ENCODE measurements at regions not wholly inside any gene's neighbourhood (a gene's known extent, or its start where the extent isn't known, plus 50 kb on each side); places are given as distances from the start of the nearest gene placed in this dataset.
A peak's percentile ranks its signal among the peaks of the same experiment; 100 is the strongest.

- Histone ChIP-seq H3K27me3 (replicated peaks; ENCODE audit: insufficient read depth) (no peaks in the 10 kb centered on the region), H3K27ac (no peak overlapping the region), H3K9me3 (no peaks in the 10 kb centered on the region), H3K36me3 (no peaks in the 10 kb centered on the region), H3K4me3 (no peak overlapping the region), H3K4me1 (replicated peaks) (no peaks in the 10 kb centered on the region)
- WGBS = 59% methylated on average over 7 of the region's 7 CpGs
- intact Hi-C loops (cut with DNase I) = no loop called here
- TF ChIP-seq POLR2A (IDR thresholded peaks at IDR 0.05) (no peak), CTCF (IDR thresholded peaks at IDR 0.05) (no peak), POLR2AphosphoS5 (IDR thresholded peaks at IDR 0.05) (no peak)
- DNase-seq (ENCODE audit: low spot score) = no peak
Measured at GRCh38 chr1:244280201-244280600, 171.5 kb downstream of the ADSS2 start.

- 11% methylated on average over 1 of the region's 1 CpG for WGBS
- no peaks in the 10 kb centered on the region for H3K4me1 ChIP-seq (replicated peaks)
- H3K27me3 ChIP-seq (replicated peaks; ENCODE audit: insufficient read depth) = no peaks in the 10 kb centered on the region
- intact Hi-C loops (cut with DNase I) = no loop called here
- no peaks in the 10 kb centered on the region for H3K36me3 ChIP-seq
- H3K4me3 ChIP-seq = no peak overlapping the region
- DNase-seq (ENCODE audit: low spot score) = peak; percentile 24
- no peaks in the 10 kb centered on the region for H3K9me3 ChIP-seq
- no peak overlapping the region for H3K27ac ChIP-seq
- TF ChIP-seq CTCF (IDR thresholded peaks at IDR 0.05) (no peak), POLR2A (IDR thresholded peaks at IDR 0.05) (no peak), POLR2AphosphoS5 (IDR thresholded peaks at IDR 0.05) (peak; percentile 69)
Measured at GRCh38 chr1:244280859-244281258, 170.8 kb downstream of the ADSS2 start.

GRCh38 chr1:244283772-244284171 lies 167.9 kb downstream of the ADSS2 start:
- Histone ChIP-seq H3K27ac (no peak overlapping the region), H3K9me3 (no peaks in the 10 kb centered on the region), H3K4me3 (no peak overlapping the region), H3K36me3 (no peaks in the 10 kb centered on the region), H3K4me1 (replicated peaks) (no peaks in the 10 kb centered on the region), H3K27me3 (replicated peaks; ENCODE audit: insufficient read depth) (no peaks in the 10 kb centered on the region)
- no peak for DNase-seq (ENCODE audit: low spot score)
- no peak for TF ChIP-seq CTCF (IDR thresholded peaks at IDR 0.05)
- no peak for TF ChIP-seq POLR2A (IDR thresholded peaks at IDR 0.05)
- TF ChIP-seq POLR2AphosphoS5 (IDR thresholded peaks at IDR 0.05) = no peak
- intact Hi-C loops (cut with DNase I) = no loop called here
- WGBS = 92% methylated on average over 4 of the region's 4 CpGs

GRCh38 chr1:244284641-244285156 lies 167.0 kb downstream of the ADSS2 start:
- H3K27ac ChIP-seq = no peak overlapping the region
- no peak for TF ChIP-seq POLR2AphosphoS5 (IDR thresholded peaks at IDR 0.05)
- TF ChIP-seq CTCF (IDR thresholded peaks at IDR 0.05) = no peak
- no peak for TF ChIP-seq POLR2A (IDR thresholded peaks at IDR 0.05)
- no peaks in the 10 kb centered on the region for H3K4me1 ChIP-seq (replicated peaks)
- WGBS = 89% methylated on average over 17 of the region's 17 CpGs
- H3K9me3 ChIP-seq = no peaks in the 10 kb centered on the region
- DNase-seq (ENCODE audit: low spot score) = no peak
- H3K27me3 ChIP-seq (replicated peaks; ENCODE audit: insufficient read depth) = no peaks in the 10 kb centered on the region
- H3K4me3 ChIP-seq = no peak overlapping the region
- intact Hi-C loops (cut with DNase I) = no loop called here
- no peaks in the 10 kb centered on the region for H3K36me3 ChIP-seq

- Histone ChIP-seq H3K36me3 (no peaks in the 10 kb centered on the region), H3K4me3 (no peak overlapping the region), H3K27ac (no peak overlapping the region), H3K27me3 (replicated peaks; ENCODE audit: insufficient read depth) (no peaks in the 10 kb centered on the region), H3K9me3 (no peaks in the 10 kb centered on the region), H3K4me1 (replicated peaks) (no peaks in the 10 kb centered on the region)
- no peak for DNase-seq (ENCODE audit: low spot score)
- intact Hi-C loops (cut with DNase I) = no loop called here
- TF ChIP-seq POLR2AphosphoS5 (IDR thresholded peaks at IDR 0.05) (no peak), CTCF (IDR thresholded peaks at IDR 0.05) (no peak), POLR2A (IDR thresholded peaks at IDR 0.05) (no peak)
- 76% methylated on average over 5 of the region's 5 CpGs for WGBS
Measured at GRCh38 chr1:244286341-244286740, 165.4 kb downstream of the ADSS2 start.

Measured in prostate gland (tissue), 2 donors.